ENCODE measurements at regions not wholly inside any gene's neighbourhood (a gene's known extent, or its start where the extent isn't known, plus 50 kb on each side); places are given as distances from the start of the nearest gene placed in this dataset.

- no peak for DNase-seq (ENCODE audit: low read depth)
- H3K4me3 ChIP-seq (ENCODE audit: low read depth, low read length), result no peak overlapping the region
- TF ChIP-seq, protein P1, sequence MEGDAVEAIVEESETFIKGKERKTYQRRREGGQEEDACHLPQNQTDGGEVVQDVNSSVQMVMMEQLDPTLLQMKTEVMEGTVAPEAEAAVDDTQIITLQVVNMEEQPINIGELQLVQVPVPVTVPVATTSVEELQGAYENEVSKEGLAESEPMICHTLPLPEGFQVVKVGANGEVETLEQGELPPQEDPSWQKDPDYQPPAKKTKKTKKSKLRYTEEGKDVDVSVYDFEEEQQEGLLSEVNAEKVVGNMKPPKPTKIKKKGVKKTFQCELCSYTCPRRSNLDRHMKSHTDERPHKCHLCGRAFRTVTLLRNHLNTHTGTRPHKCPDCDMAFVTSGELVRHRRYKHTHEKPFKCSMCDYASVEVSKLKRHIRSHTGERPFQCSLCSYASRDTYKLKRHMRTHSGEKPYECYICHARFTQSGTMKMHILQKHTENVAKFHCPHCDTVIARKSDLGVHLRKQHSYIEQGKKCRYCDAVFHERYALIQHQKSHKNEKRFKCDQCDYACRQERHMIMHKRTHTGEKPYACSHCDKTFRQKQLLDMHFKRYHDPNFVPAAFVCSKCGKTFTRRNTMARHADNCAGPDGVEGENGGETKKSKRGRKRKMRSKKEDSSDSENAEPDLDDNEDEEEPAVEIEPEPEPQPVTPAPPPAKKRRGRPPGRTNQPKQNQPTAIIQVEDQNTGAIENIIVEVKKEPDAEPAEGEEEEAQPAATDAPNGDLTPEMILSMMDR (IDR thresholded peaks at IDR 0.05; ENCODE audit: insufficient read depth, low read depth, low read length, missing control alignments), result no peak
Measured at GRCh38 chr3:59515966-59516365, 466.1 kb upstream of the CFAP20DC start.

GRCh38 chr3:59514865-59515482, 465.1 kb upstream of the CFAP20DC start:
- no peak for DNase-seq (ENCODE audit: low read depth)
- TF ChIP-seq, protein P1 (IDR thresholded peaks at IDR 0.05; ENCODE audit: insufficient read depth, low read depth, low read length, missing control alignments), result no peak
- H3K4me3 ChIP-seq (ENCODE audit: low read depth, low read length), result no peak overlapping the region

DNA sequence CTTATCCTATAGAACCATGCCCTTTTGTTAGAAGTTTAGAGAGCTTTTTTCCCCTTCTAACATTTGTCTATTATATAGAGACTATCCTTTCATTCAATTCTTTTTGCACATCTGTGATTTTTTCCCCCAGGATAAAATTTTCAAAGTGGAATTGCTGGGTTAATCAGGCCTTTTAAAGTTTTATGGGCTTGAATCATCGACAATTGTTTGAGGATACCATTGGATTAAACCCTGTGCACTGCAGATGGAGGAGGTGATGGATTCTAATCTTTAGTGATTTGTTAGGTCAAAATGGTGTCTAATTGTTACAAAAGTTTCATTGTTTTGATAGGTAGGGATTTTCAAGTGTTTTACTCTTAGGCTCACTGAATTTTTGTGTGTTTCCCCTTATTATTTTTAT, 463.7 kb upstream of the CFAP20DC start:
- TF ChIP-seq, protein P1 (IDR thresholded peaks at IDR 0.05; ENCODE audit: insufficient read depth, low read depth, low read length, missing control alignments), result no peak
- DNase-seq (ENCODE audit: low read depth), result no peak

DNA sequence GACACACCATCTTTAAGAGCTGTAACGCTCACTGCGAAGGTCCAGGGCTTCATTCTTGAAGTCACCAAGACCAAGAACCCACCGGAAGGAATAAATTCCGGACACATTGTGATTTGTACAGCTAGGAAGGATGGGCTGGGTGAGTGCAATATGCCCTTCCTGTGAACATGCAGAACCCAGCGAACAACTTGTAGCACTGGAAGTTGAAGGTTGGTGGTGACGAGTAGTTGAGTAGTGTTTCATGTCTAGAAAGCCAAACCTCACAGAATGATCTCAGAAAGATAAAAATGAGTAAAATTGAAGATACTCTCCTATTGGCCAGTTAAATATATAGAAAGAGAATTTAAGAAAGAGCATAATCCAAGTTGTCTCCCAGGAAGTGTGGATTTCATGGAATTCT, 462.2 kb upstream of the CFAP20DC start:
- TF ChIP-seq, protein P1 (IDR thresholded peaks at IDR 0.05; ENCODE audit: insufficient read depth, low read depth, low read length, missing control alignments), result no peak
- no peak overlapping the region for H3K4me3 ChIP-seq (ENCODE audit: low read depth, low read length)
- no peak for DNase-seq (ENCODE audit: low read depth)

More for the DNA sequence above, 463.7 kb upstream of the CFAP20DC start:
- no peak overlapping the region for H3K4me3 ChIP-seq (ENCODE audit: low read depth, low read length)

- TF ChIP-seq, protein P1 (IDR thresholded peaks at IDR 0.05; ENCODE audit: insufficient read depth, low read depth, low read length, missing control alignments), result no peak
- H3K4me3 ChIP-seq (ENCODE audit: low read depth, low read length), result no peak overlapping the region
- DNase-seq (ENCODE audit: low read depth), result no peak
Measured at GRCh38 chr3:59510576-59510975, 460.8 kb upstream of the CFAP20DC start.

DNA sequence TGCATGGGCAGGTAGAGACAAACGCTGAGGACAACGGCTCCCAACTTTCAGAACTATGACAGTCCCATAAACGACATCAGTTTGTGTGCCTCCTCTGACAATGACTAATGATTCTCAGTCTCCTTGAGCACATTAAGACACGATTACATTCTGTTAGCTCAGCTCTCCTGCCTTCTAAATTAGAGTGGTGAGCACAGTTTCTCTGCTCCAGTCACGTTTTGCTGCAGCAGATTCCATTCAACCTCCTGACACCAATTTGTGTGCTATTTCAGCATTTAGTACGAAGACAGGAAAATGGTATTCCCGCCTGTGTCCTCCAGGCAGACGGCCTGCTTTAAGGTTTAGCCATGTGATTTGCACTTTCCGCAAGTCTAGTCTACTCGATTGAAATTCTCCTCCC, 458.4 kb upstream of the CFAP20DC start:
- TF ChIP-seq, protein P1 (IDR thresholded peaks at IDR 0.05; ENCODE audit: insufficient read depth, low read depth, low read length, missing control alignments), result no peak
- no peak for DNase-seq (ENCODE audit: low read depth)
- no peak overlapping the region for H3K4me3 ChIP-seq (ENCODE audit: low read depth, low read length)

- H3K4me3 ChIP-seq (ENCODE audit: low read depth, low read length), result no peak overlapping the region
- no peak for DNase-seq (ENCODE audit: low read depth)
- TF ChIP-seq, protein P1 (IDR thresholded peaks at IDR 0.05; ENCODE audit: insufficient read depth, low read depth, low read length, missing control alignments), result no peak
Measured at GRCh38 chr3:59506191-59506590, 456.4 kb upstream of the CFAP20DC start.

Measured in GM12865 (cell line).